ENCODE measurements at regions not wholly inside any gene's neighbourhood (a gene's known extent, or its start where the extent isn't known, plus 50 kb on each side); places are given as distances from the start of the nearest gene placed in this dataset.

- DNase-seq (ENCODE audit: low spot score), result no peak
Measured at GRCh38 chr9:109913461-109913810, 133.4 kb downstream of the PALM2AKAP2 start.

GRCh38 chr9:109914280-109915027, 134.5 kb downstream of the PALM2AKAP2 start:
- no peak for DNase-seq (ENCODE audit: low spot score)

- DNase-seq (ENCODE audit: low spot score), result no peak
Measured at GRCh38 chr9:109916316-109916715, 136.3 kb downstream of the PALM2AKAP2 start.

- no peak for DNase-seq (ENCODE audit: low spot score)
Measured at GRCh38 chr9:109918339-109919163, 138.6 kb downstream of the PALM2AKAP2 start.

- no peak for DNase-seq (ENCODE audit: low spot score)
Measured at GRCh38 chr9:109919736-109920408, 139.9 kb downstream of the PALM2AKAP2 start.

GRCh38 chr9:109922617-109923470, 142.8 kb downstream of the PALM2AKAP2 start:
- DNase-seq (ENCODE audit: low spot score), result no peak

- no peak for DNase-seq (ENCODE audit: low spot score)
Measured at GRCh38 chr9:109923471-109923760, 143.4 kb downstream of the PALM2AKAP2 start.

- DNase-seq (ENCODE audit: low spot score), result no peak
Measured at GRCh38 chr9:109923806-109924205, 143.8 kb downstream of the PALM2AKAP2 start.

GRCh38 chr9:109925799-109926198, 145.8 kb downstream of the PALM2AKAP2 start:
- no peak for DNase-seq (ENCODE audit: low spot score)

GRCh38 chr9:109926421-109926869, 146.4 kb downstream of the PALM2AKAP2 start:
- DNase-seq (ENCODE audit: low spot score), result peak; percentile 69

GRCh38 chr9:109931623-109932022, 151.6 kb downstream of the PALM2AKAP2 start:
- no peak for DNase-seq (ENCODE audit: low spot score)

GRCh38 chr9:109934136-109934856, 154.3 kb downstream of the PALM2AKAP2 start:
- no peak for DNase-seq (ENCODE audit: low spot score)

GRCh38 chr9:109934857-109935215, 154.8 kb downstream of the PALM2AKAP2 start:
- DNase-seq (ENCODE audit: low spot score), result no peak

- no peak for DNase-seq (ENCODE audit: low spot score)
Measured at GRCh38 chr9:109935406-109936087, 155.5 kb downstream of the PALM2AKAP2 start.

- DNase-seq (ENCODE audit: low spot score), result no peak
Measured at GRCh38 chr9:109937861-109938453, 158.0 kb downstream of the PALM2AKAP2 start.

- no peak for DNase-seq (ENCODE audit: low spot score)
Measured at GRCh38 chr9:109939698-109940342, 159.8 kb downstream of the PALM2AKAP2 start.

GRCh38 chr9:109940561-109940960, 160.6 kb downstream of the PALM2AKAP2 start:
- no peak for DNase-seq (ENCODE audit: low spot score)

- no peak for DNase-seq (ENCODE audit: low spot score)
Measured at GRCh38 chr9:109941771-109942170, 161.8 kb downstream of the PALM2AKAP2 start.

- no peak for DNase-seq (ENCODE audit: low spot score)
Measured at GRCh38 chr9:109945573-109945972, 165.6 kb downstream of the PALM2AKAP2 start.

GRCh38 chr9:109948453-109948852, 168.5 kb downstream of the PALM2AKAP2 start:
- no peak for DNase-seq (ENCODE audit: low spot score)
